Left lung (tissue), 4 donors: ENCODE measurements at regions not wholly inside any gene's neighbourhood (a gene's known extent, or its start where the extent isn't known, plus 50 kb on each side); places are given as distances from the start of the nearest gene placed in this dataset.
A peak's percentile ranks its signal among the peaks of the same experiment; 100 is the strongest.
"Not testable (repeated sequence)": the region's sequence is repeated elsewhere in the genome, so short reads cannot be mapped to it uniquely, and the experiment has no call there.

Source experiments
- ATAC-seq: fragments of 200-7000 bp; cut with Tn5 transposase; one replicate; pipeline ENCODE4 v1.9.1; 2020; ENCODE audit warnings: moderate library complexity
- DNase-seq, 4 donors: peaks; one replicate each; pipeline ENCODE4 v3.0.0-alpha.2; 2013 to 2020
- H3K27ac ChIP-seq, 2 donors: fragments of 200-600 bp; sonication (generic) in 1 of 2; one replicate each; pipeline versions ENCODE4 v1.5.0 to v1.8.0; 2020 to 2021
- H3K27me3 ChIP-seq, 2 donors: fragments of 200-600 bp; sonication (generic) in 1 of 2; one replicate each; pipeline versions ENCODE4 v1.5.0 to v1.8.0; 2020 to 2021
- H3K36me3 ChIP-seq, 2 donors: fragments of 200-600 bp; sonication (generic) in 1 of 2; one replicate each; pipeline versions ENCODE4 v1.5.0 to v1.8.0; 2020 to 2021
- H3K4me1 ChIP-seq, 2 donors: fragments of 200-600 bp; one replicate each; pipeline ENCODE4 v1.8.0; 2021
- H3K4me3 ChIP-seq, 2 donors: fragments of 200-600 bp; sonication (generic) in 1 of 2; one replicate each; pipeline versions ENCODE4 v1.5.0 to v1.8.0; 2020 to 2021; ENCODE audit warnings: mild to moderate bottlenecking in 1 of 2
- H3K9me3 ChIP-seq, 2 donors: fragments of 200-600 bp; sonication (generic) in 1 of 2; one replicate each; pipeline versions ENCODE4 v1.5.0 to v1.8.0; 2020 to 2021
- intact Hi-C, 2 donors: fragments of 100-400 bp; cut with DNase I; formaldehyde crosslinking; loops; one replicate each; pipeline versions ENCODE4 v1.11.2 to v1.14.2; 2022
- TF ChIP-seq, protein P1 (sequence below), 2 donors: fragments of 200-600 bp; sonication (generic) in 1 of 2; IDR thresholded peaks; one replicate each; pipeline versions ENCODE4 v1.5.0 to v1.8.0; 2021; ENCODE audit warnings: antibody characterized with exemption in 2 of 2
- donor health status: DM: no; HTN: yes; CAD: no.
- donor health status: DM: no; HTN: no; CAD: no.

DNA sequence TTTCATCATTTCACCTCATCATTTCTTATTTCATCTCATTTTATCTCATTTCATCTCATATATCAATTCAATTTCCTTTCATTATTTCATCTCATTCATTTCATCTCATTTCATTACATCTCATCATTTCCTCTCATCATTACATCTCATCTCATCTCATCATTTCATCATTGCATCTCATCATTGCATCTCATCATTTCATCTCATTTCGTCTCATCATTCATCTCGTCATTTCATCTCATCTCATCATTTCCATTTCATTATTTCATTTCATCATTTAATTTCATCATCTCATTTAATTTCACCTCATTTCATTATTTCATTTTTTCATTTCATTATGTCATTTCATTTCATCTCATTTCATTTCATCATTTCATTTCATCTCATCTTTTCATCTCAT, 168.5 kb upstream of the FAM72C start:
- H3K4me1 ChIP-seq, H3K9me3 ChIP-seq, DNase-seq, H3K36me3 ChIP-seq, ATAC-seq, H3K27ac ChIP-seq, intact Hi-C loops, H3K4me3 ChIP-seq, H3K27me3 ChIP-seq: not testable (repeated sequence)

DNA sequence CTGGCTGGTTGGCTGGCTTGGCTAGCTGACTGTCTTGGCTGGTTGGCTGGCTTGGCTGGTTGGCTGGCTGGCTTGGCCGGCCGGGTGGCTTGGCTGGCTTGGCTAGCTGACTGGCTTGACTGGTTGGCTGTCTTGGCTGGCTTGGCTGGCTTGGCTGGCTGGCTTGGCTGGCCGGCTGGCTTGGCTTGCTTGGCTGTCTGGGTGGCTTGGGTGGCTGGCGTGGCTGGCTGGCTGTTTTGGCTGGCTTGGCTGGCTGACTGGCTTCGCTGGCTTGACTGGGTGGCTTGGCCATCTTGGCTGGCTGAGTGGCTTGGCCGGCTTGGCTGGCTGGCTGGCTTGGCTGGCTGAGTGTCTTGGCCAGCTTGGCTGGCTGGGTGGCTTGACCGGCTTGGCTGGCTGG, 133.2 kb upstream of the FAM72C start:
- H3K4me3 ChIP-seq, intact Hi-C loops, H3K9me3 ChIP-seq, H3K27me3 ChIP-seq, ATAC-seq, H3K4me1 ChIP-seq, H3K36me3 ChIP-seq, H3K27ac ChIP-seq: not testable (repeated sequence)
- peak in 2 of 4 donors; percentile 13 to 69 for DNase-seq

- not testable (repeated sequence) for H3K4me3 ChIP-seq
Measured at GRCh38 chr1:144104000-144104677, 132.4 kb upstream of the FAM72C start.

GRCh38 chr1:144103156-144103880, 131.5 kb upstream of the FAM72C start:
- H3K27me3 ChIP-seq, H3K9me3 ChIP-seq, intact Hi-C loops, H3K36me3 ChIP-seq, ATAC-seq, H3K27ac ChIP-seq, H3K4me1 ChIP-seq, H3K4me3 ChIP-seq: not testable (repeated sequence)
- peak in 2 of 4 donors; percentile 78 to 96 for DNase-seq

More at GRCh38 chr1:144104000-144104677, 132.4 kb upstream of the FAM72C start:
- H3K4me1 ChIP-seq, H3K27ac ChIP-seq, H3K36me3 ChIP-seq, intact Hi-C loops, H3K27me3 ChIP-seq, ATAC-seq, H3K9me3 ChIP-seq: not testable (repeated sequence)
- peak in 2 of 4 donors; percentile 73 to 95 for DNase-seq

GRCh38 chr1:144102046-144102745, 130.4 kb upstream of the FAM72C start:
- peak in 2 of 4 donors; percentile 42 to 86 for DNase-seq
- H3K36me3 ChIP-seq, intact Hi-C loops, ATAC-seq, H3K27me3 ChIP-seq, H3K4me3 ChIP-seq, H3K9me3 ChIP-seq, H3K27ac ChIP-seq, H3K4me1 ChIP-seq: not testable (repeated sequence)

- Histone ChIP-seq H3K27ac (no peak overlapping the region), H3K4me3 (no peak overlapping the region), H3K4me1 (no peaks in the 10 kb centered on the region), H3K36me3 (no peaks in the 10 kb centered on the region), H3K27me3 (no peaks in the 10 kb centered on the region), H3K9me3 (no peaks in the 10 kb centered on the region)
- intact Hi-C loops: no loop called here
- TF ChIP-seq, protein P1, sequence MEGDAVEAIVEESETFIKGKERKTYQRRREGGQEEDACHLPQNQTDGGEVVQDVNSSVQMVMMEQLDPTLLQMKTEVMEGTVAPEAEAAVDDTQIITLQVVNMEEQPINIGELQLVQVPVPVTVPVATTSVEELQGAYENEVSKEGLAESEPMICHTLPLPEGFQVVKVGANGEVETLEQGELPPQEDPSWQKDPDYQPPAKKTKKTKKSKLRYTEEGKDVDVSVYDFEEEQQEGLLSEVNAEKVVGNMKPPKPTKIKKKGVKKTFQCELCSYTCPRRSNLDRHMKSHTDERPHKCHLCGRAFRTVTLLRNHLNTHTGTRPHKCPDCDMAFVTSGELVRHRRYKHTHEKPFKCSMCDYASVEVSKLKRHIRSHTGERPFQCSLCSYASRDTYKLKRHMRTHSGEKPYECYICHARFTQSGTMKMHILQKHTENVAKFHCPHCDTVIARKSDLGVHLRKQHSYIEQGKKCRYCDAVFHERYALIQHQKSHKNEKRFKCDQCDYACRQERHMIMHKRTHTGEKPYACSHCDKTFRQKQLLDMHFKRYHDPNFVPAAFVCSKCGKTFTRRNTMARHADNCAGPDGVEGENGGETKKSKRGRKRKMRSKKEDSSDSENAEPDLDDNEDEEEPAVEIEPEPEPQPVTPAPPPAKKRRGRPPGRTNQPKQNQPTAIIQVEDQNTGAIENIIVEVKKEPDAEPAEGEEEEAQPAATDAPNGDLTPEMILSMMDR (IDR thresholded peaks at IDR 0.05): no peak
- DNase-seq (peak in 2 of 4 donors; percentile 40 to 88), ATAC-seq (no peak)
Measured at GRCh38 chr1:144101397-144102045, 129.7 kb upstream of the FAM72C start.

DNA sequence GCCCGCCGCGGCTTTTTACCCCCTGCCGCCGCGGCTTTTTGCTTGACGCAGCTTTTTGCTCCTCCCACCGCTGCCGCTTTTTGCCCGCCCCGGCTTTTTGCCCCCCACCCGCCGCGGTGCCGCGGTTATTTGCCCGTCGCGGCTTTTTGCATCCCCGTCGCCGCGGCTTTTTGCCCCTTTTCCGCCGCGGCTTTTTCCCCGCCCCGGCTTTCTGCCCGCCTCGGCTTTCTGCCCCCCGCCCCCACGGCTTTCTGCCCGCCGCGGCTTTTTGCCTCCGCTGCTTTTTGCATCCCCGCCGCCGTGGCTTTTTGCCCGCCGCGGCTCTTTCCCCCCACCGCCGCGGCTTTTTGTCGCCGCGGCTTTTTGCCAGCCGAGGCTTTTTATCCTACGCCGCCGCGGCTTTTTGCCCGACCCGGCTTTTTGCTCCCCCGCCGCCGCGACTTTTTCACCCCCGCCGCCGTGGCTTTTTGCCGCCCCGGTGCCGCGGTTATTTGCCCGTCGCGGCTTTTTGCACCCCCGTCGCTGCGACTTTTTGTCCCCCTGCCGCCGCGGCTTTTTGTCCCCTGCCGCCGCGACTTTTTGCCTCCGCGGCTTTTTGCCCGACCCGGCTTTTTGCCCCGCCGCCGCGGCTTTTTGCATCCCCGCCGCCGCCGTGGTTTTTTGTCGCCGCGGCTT, 105.5 kb upstream of the FAM72C start:
- DNase-seq: peak in 3 of 4 donors; percentile 11 to 31 (median 14)
- H3K27me3 ChIP-seq, H3K4me1 ChIP-seq, H3K36me3 ChIP-seq, ATAC-seq, H3K4me3 ChIP-seq, H3K27ac ChIP-seq, intact Hi-C loops, H3K9me3 ChIP-seq: not testable (repeated sequence)

DNA sequence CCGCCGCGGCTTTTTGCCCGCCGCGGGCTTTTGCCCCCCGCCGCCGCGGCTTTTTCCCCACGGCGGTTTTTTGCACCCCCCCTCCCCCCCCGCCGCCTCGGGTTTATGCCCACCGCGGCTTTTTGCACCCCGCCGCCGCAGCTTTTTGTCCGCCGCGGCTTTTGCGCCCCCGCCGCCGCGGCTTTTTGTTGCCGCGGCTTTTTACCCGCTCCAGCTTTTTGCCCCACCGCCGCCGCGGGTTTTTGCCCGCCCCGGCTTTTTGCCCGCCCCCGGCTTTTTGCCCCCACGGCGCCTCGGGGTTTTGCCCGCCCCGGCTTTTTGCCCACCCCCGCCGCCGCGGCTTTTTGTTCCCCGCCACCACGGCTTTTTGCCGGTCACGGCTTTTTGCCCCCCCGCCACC, 104.9 kb upstream of the FAM72C start:
- ATAC-seq, intact Hi-C loops, H3K36me3 ChIP-seq, H3K27ac ChIP-seq, H3K27me3 ChIP-seq, H3K4me3 ChIP-seq, H3K9me3 ChIP-seq, H3K4me1 ChIP-seq: not testable (repeated sequence)
- DNase-seq: peak in 2 of 4 donors; percentile 5 to 22

- intact Hi-C loops, H3K9me3 ChIP-seq, H3K36me3 ChIP-seq, H3K27ac ChIP-seq, ATAC-seq, H3K27me3 ChIP-seq, DNase-seq, H3K4me1 ChIP-seq, H3K4me3 ChIP-seq: not testable (repeated sequence)
Measured at GRCh38 chr1:144070394-144071053, 98.7 kb upstream of the FAM72C start.

GRCh38 chr1:144067042-144067441, 95.3 kb upstream of the FAM72C start:
- H3K4me1 ChIP-seq, H3K27ac ChIP-seq, H3K4me3 ChIP-seq, H3K36me3 ChIP-seq, H3K27me3 ChIP-seq, H3K9me3 ChIP-seq, intact Hi-C loops, DNase-seq: not testable (repeated sequence)
- ATAC-seq: peak; percentile 63
